ENCODE measurements at regions not wholly inside any gene's neighbourhood (a gene's known extent, or its start where the extent isn't known, plus 50 kb on each side); places are given as distances from the start of the nearest gene placed in this dataset.

- no peak for TF ChIP-seq SNAPC4 (CRISPR knock-in tag; IDR thresholded peaks at IDR 0.05)
- no peak for TF ChIP-seq NFE2L2 (IDR thresholded peaks at IDR 0.05; ENCODE audit: low read length)
- TF ChIP-seq MED8 (CRISPR knock-in tag; IDR thresholded peaks at IDR 0.05; ENCODE audit: insufficient replicate concordance) = peak; percentile 27
- TF ChIP-seq E2F1 (CRISPR knock-in tag; IDR thresholded peaks at IDR 0.05) = peak; percentile 93
- peak; percentile 98 for TF ChIP-seq CREB1 (IDR thresholded peaks at IDR 0.05)
- peak; percentile 96 for TF ChIP-seq CREB1 (CRISPR knock-in tag; IDR thresholded peaks at IDR 0.05)
- TF ChIP-seq HNF4A (CRISPR knock-in tag; IDR thresholded peaks at IDR 0.05) = no peak; the same call in 1 of the 2 replicates
- no peak for TF ChIP-seq ZNF451 (CRISPR knock-in tag; IDR thresholded peaks at IDR 0.05)
- TF ChIP-seq HMGXB4 (CRISPR knock-in tag; IDR thresholded peaks at IDR 0.05; ENCODE audit: borderline replicate concordance in 1 of 2, low read depth in 1 of 2) = peak; percentile 65 to 94; a peak in 3 of 4 replicates
- no peak for TF ChIP-seq TAF15 (IDR thresholded peaks at IDR 0.05; ENCODE audit: low read depth, low read length, poor library complexity, severe bottlenecking)
- peak; percentile 85 for TF ChIP-seq THAP11 (CRISPR knock-in tag; IDR thresholded peaks at IDR 0.05)
- TF ChIP-seq CTCF (CRISPR knock-in tag; IDR thresholded peaks at IDR 0.05) = no peak
- TF ChIP-seq SOX5 (CRISPR knock-in tag; IDR thresholded peaks at IDR 0.05; ENCODE audit: borderline replicate concordance) = peak; percentile 71; the same call in 1 of the 2 replicates
- TF ChIP-seq ZBTB14 (CRISPR knock-in tag; IDR thresholded peaks at IDR 0.05) = no peak
- peak; percentile 31; the same call in 1 of the 2 replicates for TF ChIP-seq ZNF547 (CRISPR knock-in tag; IDR thresholded peaks at IDR 0.05)
- TF ChIP-seq SIX4 (CRISPR knock-in tag; IDR thresholded peaks at IDR 0.05) = 0 out of 2 replicates have a peak, but pooled peaks have one; percentile 17
- no peak for TF ChIP-seq U2AF1 (optimal IDR thresholded peaks at IDR 0.05; ENCODE audit: low read depth, low read length)
Measured at GRCh38 chr6:27838058-27838944, 73.9 kb downstream of the OR2B2 start (continued).

Data from HepG2 (cell line).